GM18499 (cell line): ENCODE measurements at regions not wholly inside any gene's neighbourhood (a gene's known extent, or its start where the extent isn't known, plus 50 kb on each side); places are given as distances from the start of the nearest gene placed in this dataset.
"Not testable (repeated sequence)": the region's sequence is repeated elsewhere in the genome, so short reads cannot be mapped to it uniquely, and the experiment has no call there.

Source experiments
- ATAC-seq: cut with Tn5 transposase; IDR thresholded peaks from one replicate; pipeline ENCODE4 v1.9.1; 2021; ENCODE audit warnings: moderate number of reproducible peaks; ENCODE audit not compliant: insufficient read depth, unreplicated experiment

DNA sequence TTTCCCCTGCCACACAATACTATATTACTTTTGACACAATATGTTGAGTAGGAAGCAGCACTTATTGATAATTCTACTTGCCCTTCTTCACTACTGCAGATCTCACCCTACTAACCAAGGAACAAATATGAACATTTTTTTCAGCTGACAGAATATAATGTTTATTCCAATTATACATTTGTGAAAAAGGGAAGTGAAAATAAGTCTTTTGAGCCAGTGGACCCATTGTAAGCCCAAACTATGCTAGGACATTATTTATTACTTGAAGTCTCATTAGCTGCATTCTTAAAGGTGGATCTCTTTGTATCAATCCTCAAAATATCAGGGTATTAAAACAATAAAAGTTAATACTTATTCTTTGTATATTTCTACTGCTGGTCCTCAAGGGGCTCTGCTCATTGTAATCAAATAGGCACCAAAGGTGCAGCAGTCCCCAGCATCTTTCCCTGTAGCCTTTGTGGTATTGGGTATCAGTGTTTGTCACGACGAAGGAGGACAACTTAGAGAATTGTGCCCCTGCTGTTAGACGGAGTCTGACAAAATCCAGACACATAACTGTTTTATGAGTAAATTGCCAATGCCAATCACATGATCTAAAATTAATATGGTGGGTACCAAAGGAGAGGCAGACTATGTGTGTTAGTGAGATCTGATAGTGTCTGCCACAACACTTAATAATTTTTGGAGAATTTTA, 453.5 kb upstream of the CDH9 start:
- ATAC-seq: no peak

DNA sequence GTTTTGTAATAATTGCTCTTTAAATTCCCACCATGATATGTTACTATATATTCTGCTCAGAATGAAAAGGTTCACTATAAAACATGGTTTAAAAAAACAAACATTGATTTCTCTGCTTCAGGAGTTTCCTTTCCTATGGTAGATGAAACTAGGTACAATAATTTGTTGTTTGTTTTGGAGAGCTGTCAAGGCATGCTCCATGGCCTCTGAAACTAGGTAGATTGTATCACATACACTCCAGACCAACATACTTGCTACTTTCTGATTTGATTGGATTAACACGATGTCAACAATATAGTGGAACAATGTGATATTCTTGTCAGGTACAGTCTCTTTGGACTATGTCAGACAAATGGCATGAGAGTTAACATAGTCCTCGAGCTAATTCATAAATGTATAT, 452.7 kb upstream of the CDH9 start:
- ATAC-seq: no peak

DNA sequence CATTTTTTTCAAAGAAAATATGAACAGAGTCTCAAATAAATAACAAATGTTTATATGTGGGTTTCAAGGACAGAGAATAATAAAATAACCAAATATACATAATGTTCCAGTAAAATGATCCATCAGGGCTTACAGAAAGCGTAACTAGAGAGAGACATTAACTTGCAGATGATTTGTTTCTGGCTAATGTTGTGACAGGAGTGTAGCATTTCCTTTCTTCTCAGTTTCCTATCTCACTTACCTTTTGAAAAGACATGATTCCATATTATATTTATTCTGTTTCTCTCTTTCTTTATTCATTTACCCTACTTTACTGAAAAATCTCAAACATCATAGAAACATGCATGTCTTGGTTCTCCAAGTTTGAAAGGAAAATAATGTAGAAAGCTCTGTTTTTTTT, 451.3 kb upstream of the CDH9 start:
- ATAC-seq: no peak

DNA sequence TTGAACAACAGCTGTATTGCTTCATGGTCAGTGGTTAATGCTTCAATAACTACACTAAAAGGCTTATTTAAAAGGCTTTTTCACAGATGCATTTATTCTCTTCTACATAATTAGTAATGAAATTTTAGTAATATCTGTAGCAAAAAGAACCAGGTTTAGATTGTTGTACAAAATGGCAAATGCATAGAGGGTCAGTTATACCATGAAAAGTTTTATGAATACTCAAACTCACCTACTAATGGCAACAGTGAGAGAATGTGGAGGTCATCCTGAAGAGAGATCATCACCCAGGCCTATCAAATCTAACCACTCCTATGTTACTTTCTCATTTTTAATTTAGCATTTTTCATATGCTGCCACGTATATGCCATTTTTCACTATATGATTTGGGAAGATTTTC, 444.3 kb upstream of the CDH9 start:
- ATAC-seq: no peak

DNA sequence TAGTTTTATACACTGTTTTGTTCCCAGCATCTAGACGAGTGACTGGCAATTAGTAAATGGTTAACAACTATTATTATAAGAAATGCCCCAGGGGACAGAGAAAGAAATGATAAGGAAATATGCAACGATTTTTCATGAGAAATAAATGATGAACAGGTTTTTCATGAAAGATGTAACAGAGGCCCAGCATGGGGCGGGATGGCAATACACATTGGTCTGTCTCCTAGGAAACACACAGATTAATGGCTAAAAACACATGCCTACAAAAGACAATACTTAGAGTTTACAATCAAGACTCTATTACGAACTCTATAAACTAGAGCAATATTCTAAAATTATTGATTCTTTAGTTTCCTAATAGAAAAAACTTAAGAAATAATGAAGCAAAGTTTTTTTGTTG, 441.5 kb upstream of the CDH9 start:
- no peak for ATAC-seq

DNA sequence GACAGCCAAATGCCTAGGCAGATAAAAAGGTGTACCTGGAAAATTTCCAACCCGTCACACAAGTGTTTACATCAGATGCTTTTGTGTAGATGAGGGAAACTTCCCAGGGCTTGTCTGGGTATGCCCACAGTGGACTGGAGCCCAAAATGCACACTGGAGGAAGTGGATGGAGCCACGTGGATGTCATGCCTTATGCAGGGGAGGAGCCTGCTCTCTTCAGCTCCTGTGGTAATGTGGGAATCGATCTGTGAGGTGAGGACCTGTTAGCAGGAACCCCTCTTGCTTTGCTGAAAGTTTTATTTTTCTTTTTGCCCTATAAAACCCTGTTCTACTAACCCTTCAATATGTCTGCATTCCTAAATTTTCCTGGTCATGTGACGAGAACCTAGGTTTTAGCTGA, 439.2 kb upstream of the CDH9 start:
- no peak for ATAC-seq

DNA sequence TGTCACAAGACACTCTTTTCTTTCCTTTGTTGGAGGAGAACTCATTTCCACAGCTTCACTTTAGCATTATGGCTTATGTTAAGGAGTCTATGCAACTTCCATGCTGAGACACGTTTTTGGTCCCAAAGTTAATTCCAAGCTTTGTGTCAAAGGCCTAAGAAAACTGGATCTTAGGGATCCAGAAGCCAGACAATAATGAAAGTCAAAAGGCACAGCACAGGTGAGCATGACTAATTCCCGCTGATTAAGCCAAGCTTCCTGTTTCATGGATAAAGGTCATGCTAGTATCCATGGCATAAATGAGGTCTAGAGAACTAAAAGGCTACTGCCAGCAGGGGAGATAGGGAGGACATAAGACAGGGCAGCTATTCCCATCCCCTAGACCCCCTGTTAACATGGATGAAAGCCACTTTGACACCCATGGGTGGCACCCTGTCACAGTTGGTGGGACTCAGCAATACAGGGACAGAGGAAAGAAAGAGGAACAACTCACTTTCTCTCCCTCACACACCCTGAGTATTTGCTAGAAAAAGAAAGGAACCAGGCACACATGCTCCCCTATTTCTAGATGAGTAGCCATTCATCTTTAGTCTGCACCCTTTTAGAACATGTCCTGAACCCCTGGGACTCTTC, 438.1 kb upstream of the CDH9 start:
- no peak for ATAC-seq

DNA sequence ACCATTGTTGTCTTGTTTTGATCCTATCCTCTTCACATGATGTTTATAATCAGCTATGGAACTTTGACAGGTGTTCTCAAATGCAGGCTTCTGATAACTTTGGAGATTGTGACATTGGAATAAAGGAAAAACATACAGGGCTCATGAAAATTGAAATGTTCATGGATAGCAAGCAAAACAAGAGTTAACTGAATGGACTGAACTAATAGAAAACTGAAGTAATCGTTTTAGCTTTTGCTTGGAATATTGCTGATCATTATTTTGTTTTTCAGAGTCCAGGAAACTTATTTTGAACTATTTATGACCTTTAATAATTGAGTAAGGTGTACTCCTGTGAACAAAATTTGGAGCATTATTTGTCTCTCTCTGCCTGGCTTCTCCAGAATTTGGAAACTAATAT, 436.7 kb upstream of the CDH9 start:
- no peak for ATAC-seq

DNA sequence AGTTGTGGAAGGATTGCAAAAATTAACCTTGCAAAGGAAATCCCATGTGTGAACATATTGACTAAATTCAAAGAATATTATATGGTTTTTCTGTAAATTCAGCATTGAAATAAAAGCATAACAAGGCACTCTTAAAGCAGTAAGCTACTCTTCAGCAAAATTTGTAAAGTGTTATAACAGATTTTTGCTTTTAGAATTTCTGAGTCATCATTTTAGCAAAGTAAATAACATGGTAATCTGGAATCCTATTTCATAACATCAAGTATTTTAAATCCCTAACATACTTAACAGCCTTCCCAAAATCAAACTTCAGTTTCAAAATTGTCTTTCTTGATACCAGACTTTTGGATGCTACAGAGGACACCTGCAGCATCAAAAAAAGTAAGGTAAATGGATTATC, 436.0 kb upstream of the CDH9 start:
- no peak for ATAC-seq

DNA sequence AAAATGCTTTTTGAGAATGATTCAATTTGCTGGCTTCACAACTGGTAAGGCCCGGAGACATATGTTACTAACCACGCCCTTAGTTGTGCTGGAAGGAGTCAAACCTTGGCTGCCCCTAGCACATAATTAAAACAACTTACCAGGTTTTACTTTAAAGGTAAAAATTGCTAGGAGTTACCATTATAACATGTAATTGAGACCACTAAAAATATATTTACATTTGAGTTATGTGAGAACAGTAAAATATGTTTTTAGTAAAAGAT, 435.6 kb upstream of the CDH9 start:
- no peak for ATAC-seq

DNA sequence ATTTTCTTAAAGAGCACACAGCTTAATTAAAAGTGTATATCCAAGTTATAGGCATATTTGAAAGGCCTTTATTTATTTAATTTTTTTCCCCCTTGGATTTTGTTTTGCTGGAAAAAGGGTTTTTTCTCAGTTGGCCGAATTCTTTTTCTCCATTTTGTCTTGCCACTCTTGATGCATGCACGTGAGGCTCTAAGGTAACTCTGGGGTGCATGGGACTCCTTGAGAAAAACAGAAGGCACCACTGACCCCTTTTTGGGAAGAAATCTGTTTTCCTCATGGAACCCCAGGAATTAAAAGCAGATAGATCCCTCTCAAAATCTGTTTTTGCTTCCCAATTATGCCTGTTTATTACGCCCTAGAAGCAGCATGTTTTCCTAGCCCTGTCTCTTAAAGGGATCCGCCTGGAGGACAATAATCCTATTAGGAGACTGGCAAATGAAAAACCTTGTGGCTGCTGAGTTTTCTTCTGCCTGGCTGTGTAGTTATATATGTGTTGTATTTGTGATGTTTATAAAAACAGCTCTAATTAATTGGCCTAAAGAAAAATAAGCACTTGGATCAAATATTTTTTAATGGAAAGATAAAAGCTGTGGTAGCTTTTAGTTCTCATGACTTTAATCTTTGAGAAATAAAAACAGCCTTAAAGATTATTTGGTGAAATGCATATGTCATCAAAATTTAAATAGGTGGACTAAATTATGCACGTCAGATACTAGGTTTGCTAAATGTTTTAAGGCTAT, 435.1 kb upstream of the CDH9 start:
- no peak for ATAC-seq

DNA sequence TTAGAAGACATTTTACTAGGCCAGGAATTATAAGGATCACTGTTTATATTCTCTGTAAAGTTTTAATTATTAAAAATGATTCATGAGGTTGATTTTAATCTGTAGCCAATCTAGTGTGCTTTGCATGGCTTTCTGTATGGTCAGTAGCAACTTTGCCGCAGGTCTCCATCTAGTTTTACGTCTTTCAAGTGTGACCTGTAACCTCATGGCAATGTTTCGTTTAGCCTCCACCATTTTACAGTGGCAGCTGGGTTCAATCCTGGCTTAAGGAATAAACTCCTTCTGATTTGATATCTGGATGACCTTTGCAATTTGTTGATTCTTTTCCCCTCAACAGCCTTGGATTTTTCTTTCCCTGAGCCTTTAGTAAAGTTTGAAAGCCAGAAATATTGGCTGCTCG, 434.5 kb upstream of the CDH9 start:
- ATAC-seq: no peak

DNA sequence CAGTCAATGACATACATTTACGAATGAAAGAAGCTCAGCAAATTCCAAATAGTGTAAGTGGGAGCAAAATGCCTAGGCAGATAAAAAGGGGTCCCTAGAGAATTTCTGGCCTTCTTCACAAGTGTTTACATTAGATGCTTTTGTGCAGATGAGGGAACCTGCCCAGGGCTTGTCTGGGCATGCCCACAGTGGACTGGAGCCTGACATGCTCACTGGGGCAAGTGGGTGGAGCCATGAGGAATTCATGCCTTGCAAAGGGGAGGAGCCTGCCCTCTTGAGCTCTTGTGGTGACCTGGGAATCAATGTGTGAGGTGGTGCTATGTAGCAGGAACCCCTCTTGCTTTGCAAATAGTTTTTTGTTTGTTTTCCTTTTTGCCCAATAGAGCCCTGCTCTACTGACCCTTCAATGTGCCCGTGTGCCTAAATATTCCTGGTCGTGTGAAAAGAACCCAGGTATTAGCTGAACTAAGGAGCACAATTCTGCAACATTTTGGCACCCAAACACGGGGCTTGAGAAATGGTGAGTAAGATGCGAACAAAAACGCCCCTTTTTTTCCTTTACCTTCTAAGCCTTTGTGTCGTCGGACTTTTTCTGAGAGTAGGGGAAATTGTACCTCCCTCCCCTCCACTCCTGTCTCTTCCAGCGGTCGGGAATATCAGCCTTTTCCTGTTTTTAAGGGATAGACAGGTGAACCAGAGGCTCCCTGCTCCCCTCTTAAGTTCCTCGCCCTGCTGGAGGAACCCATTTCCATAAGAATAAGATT, 433.8 kb upstream of the CDH9 start:
- peak; percentile 92 for ATAC-seq

DNA sequence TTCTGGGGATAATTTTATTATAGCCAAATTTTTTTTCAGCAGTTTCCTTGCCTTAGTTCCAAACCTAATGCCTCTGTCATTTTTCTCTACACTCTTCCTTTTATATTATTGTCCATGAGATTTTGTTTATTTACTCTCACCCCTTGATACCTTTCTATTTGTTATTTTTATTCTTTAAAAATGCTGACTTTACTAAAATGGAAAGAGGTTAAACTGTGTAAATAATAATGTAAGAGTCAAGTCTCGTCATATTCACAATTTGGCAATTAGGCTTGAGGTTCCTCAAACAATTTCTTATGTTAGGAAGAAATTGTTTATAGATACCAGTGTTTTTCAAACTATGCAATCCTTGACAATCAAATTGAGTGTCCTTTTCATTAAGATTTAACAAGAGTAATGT, 428.6 kb upstream of the CDH9 start:
- no peak for ATAC-seq

DNA sequence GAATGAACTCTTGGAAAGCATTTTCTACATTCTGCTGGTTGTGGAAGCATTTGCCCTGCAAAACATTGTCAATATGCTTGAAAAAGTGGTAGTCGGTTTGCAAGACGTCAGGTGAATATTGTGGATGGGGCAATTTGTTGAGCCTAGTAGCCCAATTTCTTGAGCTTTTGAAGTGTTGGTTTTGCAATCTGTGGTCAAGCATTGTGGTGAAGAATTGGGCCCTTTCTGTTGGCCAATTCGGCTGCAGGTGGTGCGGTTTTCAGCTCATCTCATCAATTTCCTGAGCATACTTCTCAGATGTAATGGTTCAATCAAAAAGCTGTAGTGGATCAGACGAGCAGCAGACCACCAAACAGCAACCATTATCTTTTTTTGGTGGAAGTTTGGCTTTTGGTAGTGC, 426.8 kb upstream of the CDH9 start:
- ATAC-seq: no peak

DNA sequence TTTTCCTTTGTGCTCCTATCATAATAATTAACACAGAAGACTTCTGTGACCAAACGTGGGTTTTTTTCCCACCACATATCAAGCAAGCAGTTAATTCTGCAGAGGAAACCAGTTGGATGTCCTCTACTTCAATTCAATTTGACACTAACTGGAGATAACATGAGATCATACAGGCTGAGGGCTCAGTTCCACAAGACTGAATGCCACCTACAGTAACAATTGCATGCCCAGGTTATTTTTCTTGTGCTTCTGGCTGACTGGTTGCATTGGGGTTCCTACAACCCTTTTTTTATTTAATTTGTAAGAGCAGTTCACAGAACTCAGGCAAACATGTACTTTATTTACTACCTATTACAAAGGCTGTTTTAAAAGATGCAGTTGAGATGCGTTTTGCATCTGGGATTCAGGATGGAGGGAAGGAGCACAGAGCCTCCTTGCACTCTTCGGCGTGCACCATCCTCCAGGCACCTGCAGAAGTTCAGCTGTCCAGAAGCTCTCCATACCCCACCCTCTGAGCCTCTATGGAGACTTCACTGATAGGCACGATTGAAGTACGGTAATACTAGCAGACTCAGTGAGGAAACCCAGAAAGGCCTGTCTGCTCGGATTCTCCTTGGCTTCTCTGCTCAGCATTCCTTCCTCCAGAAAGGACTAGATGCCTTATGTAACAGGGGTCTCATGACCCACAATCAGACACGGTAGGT, 425.2 kb upstream of the CDH9 start:
- ATAC-seq: no peak

DNA sequence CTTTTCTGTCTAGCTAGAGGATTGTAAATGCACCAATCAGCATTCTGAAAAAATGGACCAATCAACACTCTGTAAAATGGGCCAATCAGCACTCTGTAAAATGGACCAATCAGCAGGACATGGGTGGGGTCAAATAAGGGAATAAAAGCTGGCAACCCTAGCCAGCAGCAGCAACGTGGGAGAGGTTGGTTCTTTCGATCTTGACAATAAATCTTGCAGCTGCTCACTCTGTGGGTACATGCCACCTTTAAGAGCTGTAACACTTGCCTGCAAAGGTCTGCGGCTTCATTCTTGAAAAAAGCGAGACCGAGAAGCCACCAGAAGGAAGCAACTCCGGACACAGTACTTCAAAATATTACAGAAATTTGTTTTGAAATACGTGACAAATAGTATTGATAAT, 424.6 kb upstream of the CDH9 start:
- no peak for ATAC-seq

DNA sequence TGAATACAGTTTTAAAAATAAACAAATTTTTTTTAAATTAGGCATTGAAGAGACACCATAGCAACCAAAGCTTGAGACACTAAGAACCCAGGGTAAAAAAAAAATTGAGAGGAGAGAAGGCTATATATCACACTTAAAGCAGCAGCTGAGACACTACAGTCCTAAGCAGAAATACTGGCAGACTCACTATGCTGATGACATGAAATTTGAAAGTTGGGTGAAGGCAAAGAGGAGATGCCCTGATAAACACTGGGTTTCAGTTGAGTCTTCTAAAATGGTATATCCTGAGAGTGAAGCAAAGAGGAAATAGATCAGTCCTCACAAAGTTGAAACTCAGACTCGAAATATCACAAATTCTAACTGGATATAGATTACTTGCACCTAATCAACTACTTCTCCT, 419.9 kb upstream of the CDH9 start:
- ATAC-seq: no peak

DNA sequence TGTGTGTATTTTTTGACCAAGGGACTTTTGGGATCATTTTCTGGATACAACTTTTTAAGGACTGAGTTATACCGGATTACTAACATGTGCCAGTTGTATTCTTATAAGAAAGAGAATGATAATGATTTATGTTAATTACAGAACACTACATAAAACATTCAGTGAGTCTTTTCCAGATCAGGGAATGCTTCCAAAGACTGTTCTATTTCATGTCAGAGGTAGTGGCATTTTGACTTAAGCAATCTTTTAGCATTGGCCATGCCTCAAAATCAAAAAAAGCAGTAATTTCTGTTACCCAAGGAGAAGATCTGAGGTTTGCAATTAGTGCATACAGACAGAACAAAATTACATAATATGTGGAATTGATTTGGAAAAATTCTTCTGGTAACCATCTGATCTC, 413.0 kb upstream of the CDH9 start:
- no peak for ATAC-seq

DNA sequence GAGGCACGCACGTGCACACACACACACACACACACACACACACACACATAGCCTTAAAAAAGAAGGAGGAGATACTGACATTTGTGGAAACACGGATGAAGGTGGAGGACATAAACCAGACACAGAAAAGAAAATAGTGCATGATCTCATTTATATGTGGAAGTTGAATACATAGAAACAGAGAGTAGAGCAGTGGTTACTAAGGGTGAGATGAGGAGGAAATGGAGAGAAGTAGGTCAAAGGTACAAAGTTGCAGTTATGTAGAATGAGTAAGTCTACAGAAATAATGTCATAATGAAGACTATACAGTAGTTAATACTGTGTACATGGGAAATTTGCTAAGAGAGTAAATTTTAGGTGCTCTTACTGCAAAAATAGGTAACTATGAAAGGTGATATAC, 412.2 kb upstream of the CDH9 start:
- no peak for ATAC-seq

DNA sequence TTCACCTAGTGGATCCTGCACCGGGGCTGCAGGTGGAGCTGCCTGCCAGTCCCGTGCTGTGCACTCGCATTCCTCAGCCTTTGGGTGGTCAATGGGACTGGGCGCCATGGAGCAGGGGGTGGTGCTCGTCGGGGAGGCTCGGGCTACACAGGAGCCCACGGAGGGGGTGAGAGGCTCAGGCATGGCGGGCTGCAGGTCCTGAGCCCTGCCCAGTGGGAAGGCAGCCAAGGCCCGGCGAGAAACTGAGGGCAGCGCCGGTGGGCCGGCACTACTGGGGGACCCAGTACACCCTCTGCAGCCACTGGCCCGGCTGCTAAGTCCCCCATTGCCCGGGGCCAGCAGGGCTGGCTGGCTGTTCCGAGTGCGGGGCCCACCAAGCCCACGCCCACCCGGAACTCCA, 401.0 kb upstream of the CDH9 start:
- ATAC-seq: not testable (repeated sequence)
